ENCODE measurements at regions not wholly inside any gene's neighbourhood (a gene's known extent, or its start where the extent isn't known, plus 50 kb on each side); places are given as distances from the start of the nearest gene placed in this dataset.

DNA sequence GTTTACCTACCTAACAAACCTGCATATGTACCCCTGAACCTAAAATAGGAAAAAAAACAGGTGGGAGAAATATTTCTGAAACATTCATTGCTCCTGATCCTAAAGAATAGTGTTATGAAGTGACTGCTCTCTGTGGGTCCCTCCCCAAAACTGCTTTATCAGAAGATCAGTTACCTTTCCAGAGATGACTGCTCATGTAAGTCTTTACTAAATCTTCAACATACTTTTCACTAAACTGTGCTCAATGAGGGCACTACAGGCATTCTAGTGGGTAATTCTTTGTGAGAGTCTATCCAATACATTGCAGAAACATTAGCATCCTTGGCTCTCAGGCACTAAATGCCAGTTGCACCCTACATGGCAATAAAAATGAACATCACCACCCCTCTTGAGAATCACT lies 189.3 kb upstream of the STK17B start:
- Histone ChIP-seq H3K27ac (ENCODE audit: low read length) (no peak overlapping the region), H3K27me3 (ENCODE audit: control insufficient read depth in 1 of 2, insufficient read depth in 2 of 2, low read length in 2 of 2) (no peaks in the 10 kb centered on the region), H3K9ac (ENCODE audit: low read length in 2 of 2) (no peak overlapping the region), H3K9me3 (ENCODE audit: control insufficient read depth in 2 of 2, low read length in 2 of 2) (no peaks in the 10 kb centered on the region), H3K4me1 (ENCODE audit: control insufficient read depth, insufficient read depth, low read length) (no peaks in the 10 kb centered on the region), H3K4me3 (ENCODE audit: low read length in 2 of 2) (no peak overlapping the region), H3K36me3 (ENCODE audit: control insufficient read depth in 2 of 2, insufficient read depth in 2 of 2, low read length in 2 of 2) (no peaks in the 10 kb centered on the region)

DNA sequence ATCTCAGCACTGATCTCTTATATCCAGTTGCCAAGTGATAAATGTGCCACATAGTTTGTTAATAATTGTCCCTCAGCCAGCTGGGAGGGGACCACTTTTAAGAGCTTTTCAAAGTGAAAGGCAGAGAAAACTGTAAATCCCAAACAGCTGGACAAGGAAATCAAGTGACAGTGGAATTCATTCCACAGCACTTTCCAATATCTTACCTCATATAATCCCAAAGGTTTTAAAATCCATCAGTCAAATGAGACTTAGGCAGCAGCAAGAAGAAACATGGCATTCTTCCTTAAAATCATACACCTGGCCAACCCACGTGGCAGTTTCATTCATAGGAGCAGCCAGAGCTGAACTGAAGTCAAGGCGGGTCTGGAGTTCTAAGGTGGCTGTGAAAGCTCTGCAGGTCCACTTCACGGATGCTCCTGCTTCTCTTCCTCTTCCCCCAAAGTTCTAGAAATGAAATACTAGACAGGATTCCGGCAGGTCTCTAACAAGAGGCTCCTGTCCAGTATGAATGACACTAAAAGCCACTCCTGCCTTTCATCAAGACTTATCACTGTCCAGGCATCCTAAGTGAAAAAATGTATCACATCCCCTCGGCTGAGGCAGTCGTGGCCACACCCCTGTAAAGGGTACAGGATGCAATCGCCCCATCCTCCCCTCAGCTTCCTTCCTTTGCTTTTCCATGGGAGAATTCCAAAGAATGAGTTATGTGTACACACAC lies 190.4 kb upstream of the STK17B start:
- Histone ChIP-seq H3K4me3 (ENCODE audit: low read length in 2 of 2) (peak overlapping the region in 1 of 2 donors; percentile 16), H3K9me3 (ENCODE audit: control insufficient read depth in 2 of 2, low read length in 2 of 2) (no peaks in the 10 kb centered on the region), H3K27me3 (ENCODE audit: control insufficient read depth in 1 of 2, insufficient read depth in 2 of 2, low read length in 2 of 2) (no peaks in the 10 kb centered on the region), H3K36me3 (ENCODE audit: control insufficient read depth in 2 of 2, insufficient read depth in 2 of 2, low read length in 2 of 2) (no peaks in the 10 kb centered on the region), H3K9ac (ENCODE audit: low read length in 2 of 2) (no peak overlapping the region), H3K4me1 (ENCODE audit: control insufficient read depth, insufficient read depth, low read length) (no peaks in the 10 kb centered on the region), H3K27ac (ENCODE audit: low read length) (no peak overlapping the region)

DNA sequence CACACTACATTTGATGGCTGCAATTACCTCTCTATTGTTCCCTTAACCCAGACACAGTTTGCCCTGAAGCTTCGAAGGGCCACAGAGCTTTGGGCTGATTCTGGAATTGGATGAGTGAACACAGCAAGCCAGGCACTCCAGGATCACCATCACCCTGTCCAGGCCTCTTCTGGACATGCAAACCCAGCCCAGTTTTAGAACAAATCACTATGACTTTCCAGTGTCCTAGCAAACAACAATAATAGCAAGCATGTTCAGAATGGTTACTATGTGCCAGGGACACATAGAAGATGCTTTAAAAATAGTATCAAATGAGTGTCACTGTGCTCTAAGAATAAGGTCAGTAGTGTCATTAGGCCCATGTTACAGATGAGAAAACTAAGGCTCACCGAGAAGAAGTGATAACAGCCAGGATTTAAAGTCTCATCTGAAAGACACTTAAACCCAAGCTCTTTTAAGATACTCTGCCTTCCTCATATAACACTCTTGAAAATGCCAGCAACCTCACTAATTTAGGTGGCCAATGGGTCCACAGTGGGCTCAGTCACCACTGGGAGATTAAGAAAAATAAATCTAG lies 191.7 kb upstream of the STK17B start:
- Histone ChIP-seq H3K9me3 (ENCODE audit: control insufficient read depth in 2 of 2, low read length in 2 of 2) (no peaks in the 10 kb centered on the region), H3K36me3 (ENCODE audit: control insufficient read depth in 2 of 2, insufficient read depth in 2 of 2, low read length in 2 of 2) (no peaks in the 10 kb centered on the region), H3K9ac (ENCODE audit: low read length in 2 of 2) (no peak overlapping the region), H3K27ac (ENCODE audit: low read length) (no peak overlapping the region), H3K27me3 (ENCODE audit: control insufficient read depth in 1 of 2, insufficient read depth in 2 of 2, low read length in 2 of 2) (no peaks in the 10 kb centered on the region), H3K4me3 (ENCODE audit: low read length in 2 of 2) (no peak overlapping the region), H3K4me1 (ENCODE audit: control insufficient read depth, insufficient read depth, low read length) (no peaks in the 10 kb centered on the region)

DNA sequence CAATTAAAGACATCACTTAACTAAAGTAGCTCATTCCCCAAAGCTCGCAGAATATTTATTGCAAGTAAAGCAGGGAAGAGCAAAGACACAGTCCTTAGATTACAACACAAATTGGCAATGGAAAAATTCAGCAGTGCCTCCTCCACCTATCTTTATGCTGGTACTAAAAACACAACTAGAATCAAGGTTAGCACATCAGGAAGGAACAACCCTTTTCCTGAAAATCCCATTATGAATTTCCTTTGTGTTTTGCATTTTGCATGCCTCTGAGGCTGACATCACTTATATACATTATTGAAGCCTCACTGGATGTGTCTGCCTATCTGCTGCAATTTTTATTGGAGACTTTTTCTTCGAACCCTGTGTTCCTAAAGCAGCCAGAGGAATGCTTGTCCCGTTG lies 193.8 kb upstream of the STK17B start:
- H3K4me3 ChIP-seq (ENCODE audit: low read length in 2 of 2), result no peak overlapping the region
- no peak overlapping the region for H3K9ac ChIP-seq (ENCODE audit: low read length in 2 of 2)
- H3K4me1 ChIP-seq (ENCODE audit: control insufficient read depth, insufficient read depth, low read length), result no peaks in the 10 kb centered on the region
- no peaks in the 10 kb centered on the region for H3K9me3 ChIP-seq (ENCODE audit: control insufficient read depth in 2 of 2, low read length in 2 of 2)
- H3K36me3 ChIP-seq (ENCODE audit: control insufficient read depth in 2 of 2, insufficient read depth in 2 of 2, low read length in 2 of 2), result no peaks in the 10 kb centered on the region
- no peaks in the 10 kb centered on the region for H3K27me3 ChIP-seq (ENCODE audit: control insufficient read depth in 1 of 2, insufficient read depth in 2 of 2, low read length in 2 of 2)
- no peak overlapping the region for H3K27ac ChIP-seq (ENCODE audit: low read length)

DNA sequence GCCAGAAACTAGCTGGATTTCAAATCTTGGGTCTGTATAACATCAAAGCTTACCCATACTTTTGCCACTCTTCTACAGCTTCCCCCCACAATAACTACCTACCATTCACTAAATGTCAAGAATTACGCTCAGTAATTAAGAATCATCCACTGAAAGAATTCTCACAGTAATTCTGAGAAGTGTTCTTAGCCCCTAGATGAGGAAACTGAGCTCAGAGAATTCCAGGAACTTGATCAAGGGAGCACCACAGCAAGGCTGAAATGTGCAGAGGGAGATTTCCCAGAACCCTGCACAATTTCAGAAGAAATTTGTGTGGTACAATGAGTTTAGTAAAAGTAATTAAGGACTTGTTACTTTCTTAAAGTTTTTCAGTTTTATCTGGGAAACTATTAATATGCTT lies 194.5 kb upstream of the STK17B start:
- no peaks in the 10 kb centered on the region for H3K9me3 ChIP-seq (ENCODE audit: control insufficient read depth in 2 of 2, low read length in 2 of 2)
- no peaks in the 10 kb centered on the region for H3K27me3 ChIP-seq (ENCODE audit: control insufficient read depth in 1 of 2, insufficient read depth in 2 of 2, low read length in 2 of 2)
- H3K36me3 ChIP-seq (ENCODE audit: control insufficient read depth in 2 of 2, insufficient read depth in 2 of 2, low read length in 2 of 2), result no peaks in the 10 kb centered on the region
- H3K9ac ChIP-seq (ENCODE audit: low read length in 2 of 2), result no peak overlapping the region
- no peaks in the 10 kb centered on the region for H3K4me1 ChIP-seq (ENCODE audit: control insufficient read depth, insufficient read depth, low read length)
- H3K4me3 ChIP-seq (ENCODE audit: low read length in 2 of 2), result no peak overlapping the region
- H3K27ac ChIP-seq (ENCODE audit: low read length), result no peak overlapping the region

DNA sequence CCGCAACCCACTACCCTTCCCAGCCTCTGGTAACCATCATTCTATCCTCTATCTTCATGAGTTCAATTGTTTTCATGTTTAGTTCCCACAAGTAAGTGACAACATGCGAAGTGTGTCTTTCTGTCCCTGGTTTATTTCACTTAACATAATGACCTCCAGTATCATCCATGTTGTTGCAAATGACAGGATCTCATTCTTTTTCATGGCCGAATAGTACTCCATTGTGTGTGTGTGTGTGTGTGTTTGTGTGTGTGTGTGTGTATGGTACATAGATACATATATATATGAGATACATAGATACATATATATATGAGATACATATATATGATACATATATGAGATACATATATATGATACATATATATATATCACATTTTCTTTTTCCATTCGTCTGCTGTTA lies 196.3 kb upstream of the STK17B start:
- Histone ChIP-seq H3K27ac (ENCODE audit: low read length) (no peak overlapping the region), H3K4me3 (ENCODE audit: low read length in 2 of 2) (no peak overlapping the region), H3K9ac (ENCODE audit: low read length in 2 of 2) (no peak overlapping the region), H3K4me1 (ENCODE audit: control insufficient read depth, insufficient read depth, low read length) (no peaks in the 10 kb centered on the region), H3K36me3 (ENCODE audit: control insufficient read depth in 2 of 2, insufficient read depth in 2 of 2, low read length in 2 of 2) (no peaks in the 10 kb centered on the region), H3K27me3 (ENCODE audit: control insufficient read depth in 1 of 2, insufficient read depth in 2 of 2, low read length in 2 of 2) (no peaks in the 10 kb centered on the region), H3K9me3 (ENCODE audit: control insufficient read depth in 2 of 2, low read length in 2 of 2) (no peaks in the 10 kb centered on the region)

DNA sequence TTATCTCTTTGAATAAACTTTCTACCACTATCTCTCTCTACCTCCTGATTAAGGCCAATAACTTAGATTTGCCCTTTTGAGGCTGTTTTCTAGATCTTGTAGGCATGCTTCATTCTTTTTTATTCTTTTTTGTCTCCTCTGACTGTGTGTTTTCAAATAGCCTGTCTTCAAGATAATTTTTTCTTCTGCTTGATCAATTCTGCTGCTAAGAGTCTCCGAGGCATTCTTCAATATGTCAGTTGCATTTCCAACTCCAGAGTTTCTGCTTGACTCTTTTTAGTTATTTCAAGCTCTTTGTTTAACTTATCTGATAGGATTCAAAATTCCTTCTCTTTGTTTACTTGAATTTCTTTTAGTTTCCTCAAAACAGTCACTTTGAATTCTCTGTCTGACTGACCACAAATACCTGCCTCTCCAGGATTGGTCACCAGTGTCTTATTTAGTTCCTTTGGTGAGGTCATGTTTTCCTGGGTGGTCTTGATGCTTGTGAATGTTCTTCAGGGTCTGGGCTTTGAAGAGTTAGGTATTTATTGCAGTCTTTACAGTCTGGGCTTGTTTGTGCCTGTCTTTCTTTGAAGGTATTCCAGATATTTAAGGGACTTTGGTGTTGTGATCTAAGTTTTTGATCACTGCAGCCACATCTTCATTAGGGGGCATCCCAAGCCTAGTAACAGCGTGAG lies 197.3 kb upstream of the STK17B start:
- H3K36me3 ChIP-seq (ENCODE audit: control insufficient read depth in 2 of 2, insufficient read depth in 2 of 2, low read length in 2 of 2), result no peaks in the 10 kb centered on the region
- H3K27ac ChIP-seq (ENCODE audit: low read length), result no peak overlapping the region
- no peaks in the 10 kb centered on the region for H3K4me1 ChIP-seq (ENCODE audit: control insufficient read depth, insufficient read depth, low read length)
- H3K9me3 ChIP-seq (ENCODE audit: control insufficient read depth in 2 of 2, low read length in 2 of 2), result no peaks in the 10 kb centered on the region
- no peak overlapping the region for H3K9ac ChIP-seq (ENCODE audit: low read length in 2 of 2)
- H3K27me3 ChIP-seq (ENCODE audit: control insufficient read depth in 1 of 2, insufficient read depth in 2 of 2, low read length in 2 of 2), result no peaks in the 10 kb centered on the region
- no peak overlapping the region for H3K4me3 ChIP-seq (ENCODE audit: low read length in 2 of 2)

DNA sequence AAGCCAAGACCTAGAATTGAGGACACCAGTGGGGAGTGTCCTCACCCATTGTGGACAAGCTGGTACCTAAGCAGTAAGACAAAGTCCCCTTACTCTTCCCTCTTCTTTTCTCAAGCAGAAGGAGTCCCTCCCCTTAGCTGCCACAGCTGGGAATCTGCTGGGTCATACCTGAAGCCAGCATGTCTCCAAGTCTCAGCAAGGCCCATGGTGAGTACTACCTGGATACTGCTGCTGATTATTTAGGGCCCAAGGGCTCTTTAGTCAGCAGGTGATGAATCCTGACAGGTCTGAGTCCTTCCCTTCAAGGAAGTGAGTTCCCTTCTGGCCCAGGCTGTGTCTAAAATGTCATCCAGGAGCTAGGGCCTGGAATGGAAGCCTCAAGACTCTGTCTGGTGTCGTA lies 198.6 kb upstream of the STK17B start:
- Histone ChIP-seq H3K9me3 (ENCODE audit: control insufficient read depth in 2 of 2, low read length in 2 of 2) (no peaks in the 10 kb centered on the region), H3K36me3 (ENCODE audit: control insufficient read depth in 2 of 2, insufficient read depth in 2 of 2, low read length in 2 of 2) (no peaks in the 10 kb centered on the region), H3K27ac (ENCODE audit: low read length) (no peak overlapping the region), H3K4me1 (ENCODE audit: control insufficient read depth, insufficient read depth, low read length) (no peaks in the 10 kb centered on the region), H3K9ac (ENCODE audit: low read length in 2 of 2) (no peak overlapping the region), H3K27me3 (ENCODE audit: control insufficient read depth in 1 of 2, insufficient read depth in 2 of 2, low read length in 2 of 2) (no peaks in the 10 kb centered on the region), H3K4me3 (ENCODE audit: low read length in 2 of 2) (no peak overlapping the region)

DNA sequence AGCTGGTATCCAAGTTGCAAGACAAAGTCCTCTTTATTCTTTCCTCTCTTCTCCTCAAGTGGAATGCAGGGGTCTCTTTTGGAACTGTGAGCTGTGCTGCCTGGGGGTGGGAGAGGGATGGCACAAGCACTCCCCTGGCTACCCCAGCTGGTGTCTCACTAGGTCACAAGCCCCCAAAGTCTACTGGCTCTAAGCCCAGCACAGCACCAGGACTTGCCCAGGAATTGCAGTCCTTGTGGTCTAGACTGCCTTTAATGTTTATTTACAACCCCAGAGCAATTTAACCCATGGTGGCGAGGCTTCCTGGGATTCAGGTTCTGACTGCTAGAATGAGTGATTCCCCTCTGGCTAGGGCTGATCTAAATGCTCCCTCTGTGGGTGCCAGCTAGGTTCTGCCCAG lies 199.0 kb upstream of the STK17B start:
- Histone ChIP-seq H3K4me1 (ENCODE audit: control insufficient read depth, insufficient read depth, low read length) (no peaks in the 10 kb centered on the region), H3K36me3 (ENCODE audit: control insufficient read depth in 2 of 2, insufficient read depth in 2 of 2, low read length in 2 of 2) (no peaks in the 10 kb centered on the region), H3K27me3 (ENCODE audit: control insufficient read depth in 1 of 2, insufficient read depth in 2 of 2, low read length in 2 of 2) (no peaks in the 10 kb centered on the region), H3K27ac (ENCODE audit: low read length) (no peak overlapping the region), H3K4me3 (ENCODE audit: low read length in 2 of 2) (no peak overlapping the region), H3K9me3 (ENCODE audit: control insufficient read depth in 2 of 2, low read length in 2 of 2) (no peaks in the 10 kb centered on the region), H3K9ac (ENCODE audit: low read length in 2 of 2) (no peak overlapping the region)

DNA sequence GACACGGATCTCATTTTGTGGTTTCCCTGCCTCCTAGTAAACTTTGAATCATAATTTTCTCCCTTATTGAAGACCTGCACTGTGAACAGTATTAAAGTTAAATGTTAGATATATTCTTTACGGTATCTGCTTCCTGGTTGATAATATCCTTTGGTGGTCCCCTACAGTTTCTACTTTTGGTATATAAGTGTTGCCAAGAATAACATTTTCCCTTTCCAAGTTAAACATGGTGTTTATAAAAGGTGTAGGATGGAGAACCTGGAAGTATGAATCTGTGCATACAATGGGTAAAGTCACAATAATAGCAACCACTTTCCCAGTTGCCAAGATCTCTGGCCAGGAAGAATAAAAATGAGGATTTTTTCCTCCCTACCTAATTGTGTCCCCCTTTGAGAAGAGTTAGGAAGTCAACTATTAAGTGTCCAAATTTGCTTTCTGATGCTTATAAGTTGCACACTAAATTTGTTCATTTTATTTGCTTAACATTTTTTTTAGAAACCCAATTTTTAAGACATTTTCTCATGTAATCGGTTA lies 201.0 kb upstream of the STK17B start:
- no peaks in the 10 kb centered on the region for H3K27me3 ChIP-seq (ENCODE audit: control insufficient read depth in 1 of 2, insufficient read depth in 2 of 2, low read length in 2 of 2)
- H3K9me3 ChIP-seq (ENCODE audit: control insufficient read depth in 2 of 2, low read length in 2 of 2), result no peaks in the 10 kb centered on the region
- H3K27ac ChIP-seq (ENCODE audit: low read length), result no peak overlapping the region
- no peaks in the 10 kb centered on the region for H3K4me1 ChIP-seq (ENCODE audit: control insufficient read depth, insufficient read depth, low read length)
- H3K4me3 ChIP-seq (ENCODE audit: low read length in 2 of 2), result no peak overlapping the region
- no peaks in the 10 kb centered on the region for H3K36me3 ChIP-seq (ENCODE audit: control insufficient read depth in 2 of 2, insufficient read depth in 2 of 2, low read length in 2 of 2)
- H3K9ac ChIP-seq (ENCODE audit: low read length in 2 of 2), result no peak overlapping the region

Data from stomach smooth muscle (tissue), 2 donors.